GM04504 (cell line): ENCODE measurements at regions not wholly inside any gene's neighbourhood (a gene's known extent, or its start where the extent isn't known, plus 50 kb on each side); places are given as distances from the start of the nearest gene placed in this dataset.
"Not testable (repeated sequence)": the region's sequence is repeated elsewhere in the genome, so short reads cannot be mapped to it uniquely, and the experiment has no call there.

Experiments used
- DNase-seq: peaks from one replicate; pipeline ENCODE4 v3.0.0-alpha.2; 2012; ENCODE audit warnings: low read depth

DNA sequence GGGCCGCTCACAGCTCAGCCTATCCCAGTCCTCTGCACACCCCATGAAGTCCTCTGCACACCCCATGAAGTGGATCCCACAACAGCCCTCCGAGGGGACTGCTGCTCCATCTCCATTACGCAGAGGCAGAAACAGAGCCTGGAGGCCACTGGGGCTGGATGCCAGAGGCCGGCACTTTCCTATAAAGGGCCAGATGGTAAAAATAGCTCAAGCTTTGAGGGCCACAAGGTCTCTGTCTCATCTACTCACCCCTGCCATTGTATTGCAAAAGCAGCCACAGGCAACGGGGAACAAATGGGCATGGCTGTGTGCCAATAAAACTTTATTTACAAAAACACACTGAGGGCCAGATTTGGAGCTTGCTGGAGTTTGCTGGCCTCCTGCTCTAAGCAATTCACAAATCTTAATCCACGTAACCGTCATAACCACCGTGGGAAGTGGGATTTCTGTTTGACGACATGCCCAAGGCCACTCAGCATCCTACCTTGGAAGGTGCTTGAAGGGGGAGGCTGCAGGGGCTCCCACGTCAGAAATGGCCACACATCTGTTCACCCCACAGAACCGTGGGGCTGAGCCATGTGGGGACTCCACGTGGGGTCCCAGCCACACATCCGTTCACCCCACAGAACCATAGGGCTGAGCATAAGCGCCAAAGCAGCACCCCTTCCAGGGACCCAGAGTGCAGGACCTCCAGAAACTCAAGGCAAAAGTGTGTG is 92.0 kb downstream of the NCOR2 start:
- DNase-seq = no peak

DNA sequence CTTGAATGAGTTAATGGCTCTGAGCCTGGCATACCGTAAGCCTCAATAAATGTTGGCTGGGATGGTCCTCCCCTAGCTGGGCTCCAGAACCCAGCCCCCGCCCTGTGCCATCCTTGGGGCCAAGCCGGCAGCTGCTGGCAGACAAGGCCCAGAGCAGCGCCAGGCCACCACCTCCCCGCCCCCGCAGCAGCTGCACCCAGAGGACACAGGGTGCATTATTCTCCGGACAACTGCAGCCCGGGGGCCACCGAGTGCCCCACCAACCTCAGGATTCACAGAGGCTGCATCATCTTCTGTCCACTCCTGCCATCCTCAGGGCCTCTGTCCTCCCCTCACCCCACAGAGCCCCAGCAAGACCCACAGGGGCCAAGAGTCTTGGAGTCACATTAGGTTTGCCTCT is 92.7 kb downstream of the NCOR2 start:
- no peak for DNase-seq

DNA sequence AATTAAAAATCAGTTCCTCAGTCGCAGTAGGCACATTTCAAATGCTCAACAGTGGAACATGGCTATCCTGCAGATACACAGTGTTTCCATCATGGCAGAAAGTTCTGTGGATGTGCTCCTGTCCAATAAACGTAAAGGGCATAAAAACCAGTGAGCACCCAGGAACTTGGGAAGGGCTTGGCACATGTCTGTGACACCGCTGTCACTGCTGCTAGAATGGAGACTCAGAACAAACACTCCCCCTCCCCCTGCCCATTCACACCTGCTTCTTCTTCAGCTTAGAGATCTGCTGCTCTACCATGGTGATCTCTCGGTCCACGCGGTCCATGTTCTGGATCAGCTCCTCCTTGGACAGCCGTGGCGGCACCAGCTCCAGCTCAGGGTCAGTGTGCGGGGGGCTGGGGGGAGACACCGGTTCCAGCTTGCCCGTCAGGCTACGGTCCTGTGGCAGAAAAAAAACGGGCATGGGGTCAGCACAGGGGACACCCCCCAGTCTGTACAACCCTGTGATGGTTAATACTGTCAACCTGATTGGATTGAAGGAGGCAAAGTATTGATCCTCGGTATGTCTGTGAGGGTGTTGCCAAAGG is 94.6 kb downstream of the NCOR2 start:
- DNase-seq = no peak

DNA sequence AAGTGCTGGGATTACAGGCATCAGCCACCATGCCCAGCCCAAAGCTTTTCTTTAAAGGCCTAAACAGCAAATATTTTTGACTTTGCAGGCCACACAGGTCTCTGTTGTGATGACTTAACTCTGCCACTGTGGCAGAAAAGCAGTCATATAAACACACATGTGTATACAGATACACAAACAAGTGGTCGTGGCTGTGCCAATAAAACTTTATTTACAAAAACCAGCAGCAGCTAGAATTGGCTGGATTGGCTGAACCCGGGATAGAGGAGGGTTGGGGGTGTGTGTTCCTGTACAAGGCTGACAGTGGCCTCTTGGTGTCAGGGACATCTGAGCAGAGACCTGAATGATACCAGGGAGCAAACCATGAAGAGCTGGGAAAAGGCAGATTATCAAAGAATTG is 95.6 kb downstream of the NCOR2 start:
- DNase-seq = no peak

DNA sequence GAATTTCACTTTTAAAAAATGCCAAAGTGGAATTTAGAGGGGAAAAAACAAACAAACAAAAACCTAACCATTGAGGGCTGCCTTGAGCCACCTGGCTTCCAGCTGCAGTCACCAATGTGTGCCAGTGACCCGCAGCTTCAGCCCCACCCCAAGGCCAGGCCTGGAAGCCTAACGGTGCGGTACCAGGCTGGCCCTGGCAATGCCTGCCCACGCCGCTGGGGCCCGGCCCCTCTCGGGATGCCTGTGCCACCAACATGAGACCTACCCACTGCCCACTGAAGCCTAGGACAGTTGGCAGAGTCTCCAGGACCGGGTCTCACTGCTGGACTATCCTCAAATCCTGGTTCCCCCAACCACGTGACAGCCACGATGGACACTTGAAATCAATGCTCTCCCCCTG is 96.6 kb downstream of the NCOR2 start:
- no peak for DNase-seq

DNA sequence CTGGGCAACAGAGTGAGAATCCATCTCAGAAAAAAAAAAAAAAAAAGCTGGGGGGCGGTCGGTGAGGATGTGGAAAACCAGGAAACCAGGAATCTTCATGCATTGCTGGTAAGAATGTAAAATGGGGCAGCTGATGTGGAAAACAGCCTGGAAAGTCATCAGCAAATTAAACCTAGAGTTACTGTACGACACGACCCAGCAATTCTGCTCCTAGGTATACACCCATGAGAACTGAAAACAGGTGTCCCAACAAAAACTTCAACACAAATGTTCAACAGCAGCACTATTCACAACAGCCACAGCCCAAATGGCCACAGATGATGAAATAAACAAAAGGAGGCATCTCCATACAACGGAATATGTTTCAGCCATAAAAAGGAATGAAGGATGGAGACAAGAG is 97.3 kb downstream of the NCOR2 start:
- DNase-seq = no peak

DNA sequence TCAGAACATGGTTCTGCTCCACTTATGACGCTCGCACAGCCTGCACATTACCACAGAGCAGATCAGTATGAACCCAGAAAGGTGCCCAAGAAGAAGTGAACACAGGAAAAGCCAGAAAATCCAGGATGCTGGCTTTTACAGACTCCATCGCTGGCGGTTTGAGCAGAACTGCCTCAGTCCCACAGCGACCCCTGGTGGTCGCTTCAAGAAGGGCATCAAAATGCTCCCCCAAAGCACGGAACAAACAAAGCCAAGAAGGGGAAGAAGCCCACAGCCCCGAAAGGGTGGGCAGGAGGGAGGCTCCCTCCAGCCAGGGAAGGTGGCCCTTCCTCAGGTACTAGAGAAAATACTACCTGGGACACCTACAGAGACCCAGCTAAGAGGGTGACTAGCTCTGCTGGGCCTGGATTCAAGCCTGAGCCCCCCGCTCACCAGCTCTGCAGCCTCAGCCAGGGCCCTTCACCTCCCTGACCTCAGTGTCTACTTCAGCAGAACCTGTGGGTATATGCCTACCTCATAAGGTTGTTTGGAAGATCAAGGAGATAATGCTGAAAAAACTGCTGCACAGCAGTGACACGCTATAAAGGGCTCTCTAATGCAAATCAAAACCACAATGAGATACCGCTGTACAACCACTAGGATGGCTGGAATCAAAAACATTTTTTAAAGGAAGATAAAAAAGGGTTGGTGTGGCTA is 98.1 kb downstream of the NCOR2 start:
- DNase-seq = no peak

DNA sequence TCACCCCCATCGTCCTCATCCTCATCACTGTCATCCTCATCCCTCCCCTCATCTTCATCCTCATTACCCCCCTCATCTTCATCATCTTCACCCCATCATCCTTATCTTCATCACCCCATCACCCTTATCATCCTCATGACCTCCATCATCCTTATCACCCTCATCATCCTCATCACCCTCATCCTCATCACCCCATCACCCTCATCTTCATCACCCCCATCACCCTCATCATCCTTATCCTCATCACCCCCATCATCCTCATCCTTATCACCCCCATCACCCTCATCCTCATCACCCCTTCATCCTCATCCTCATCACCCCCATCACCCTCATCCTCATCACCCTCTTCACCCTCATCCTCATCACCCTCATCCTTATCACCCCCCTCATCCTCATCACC is 99.9 kb downstream of the NCOR2 start:
- not testable (repeated sequence) for DNase-seq

DNA sequence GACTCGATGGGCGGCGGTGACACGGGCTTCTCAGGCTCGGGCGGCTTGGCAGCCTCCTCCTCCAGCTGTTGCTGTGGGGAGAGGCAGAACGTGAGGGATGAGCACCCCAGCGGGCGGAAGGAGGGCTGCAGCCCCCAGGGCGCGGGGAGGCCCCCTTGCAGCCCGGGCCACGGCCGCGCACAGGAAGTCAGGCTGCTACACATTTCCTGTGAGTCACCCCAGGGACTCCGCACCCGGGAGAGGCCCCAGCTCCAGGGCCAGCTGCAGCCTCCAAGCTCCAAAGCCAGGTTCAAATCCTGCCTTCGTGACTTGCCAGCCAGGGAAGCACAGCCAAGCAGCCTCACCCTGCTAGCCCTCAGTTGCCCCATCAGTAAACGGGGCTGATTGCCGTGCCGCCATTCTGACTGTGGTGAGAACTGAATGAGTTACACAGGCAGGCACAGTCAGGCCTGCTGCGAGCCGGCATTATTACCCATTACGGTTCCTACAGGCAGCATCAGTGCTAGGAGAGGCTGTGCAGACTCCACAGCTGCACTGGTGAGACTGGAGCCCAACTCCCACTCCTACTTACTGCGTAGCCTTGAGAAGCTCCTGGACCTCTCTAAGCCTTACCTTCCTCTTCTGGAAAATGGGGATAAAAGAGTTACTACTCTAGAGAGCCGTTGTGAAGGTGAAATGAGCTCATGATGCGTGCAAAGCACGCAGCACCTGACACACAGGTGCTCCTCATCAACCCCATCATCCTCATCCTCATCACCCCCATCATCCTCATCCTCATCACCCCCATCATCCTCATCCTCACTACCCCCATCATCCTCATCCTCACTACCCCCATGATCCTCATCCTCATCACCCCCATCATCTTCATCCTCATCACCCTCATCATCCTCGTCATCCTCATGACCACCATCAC is 100.9 kb downstream of the NCOR2 start:
- no peak for DNase-seq

DNA sequence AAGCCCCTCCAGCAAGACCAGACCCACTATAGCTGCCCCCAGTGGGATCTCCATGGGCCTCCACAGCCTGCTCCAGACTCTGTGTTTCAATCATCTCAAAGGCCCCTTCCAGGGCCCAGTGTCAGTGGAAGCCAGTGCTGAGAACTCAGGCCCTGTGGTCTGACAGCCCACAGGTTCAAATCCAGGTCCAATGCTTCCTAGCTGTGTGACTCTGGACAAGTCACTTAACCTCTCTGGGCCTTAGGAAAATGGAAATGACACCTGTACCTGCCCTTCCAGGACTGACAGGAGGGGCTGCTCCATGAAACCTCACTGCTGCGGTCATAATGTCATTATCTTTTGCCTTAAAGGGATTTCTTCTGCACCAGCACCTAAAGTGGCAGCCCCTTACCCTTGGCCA is 101.9 kb downstream of the NCOR2 start:
- DNase-seq = no peak

DNA sequence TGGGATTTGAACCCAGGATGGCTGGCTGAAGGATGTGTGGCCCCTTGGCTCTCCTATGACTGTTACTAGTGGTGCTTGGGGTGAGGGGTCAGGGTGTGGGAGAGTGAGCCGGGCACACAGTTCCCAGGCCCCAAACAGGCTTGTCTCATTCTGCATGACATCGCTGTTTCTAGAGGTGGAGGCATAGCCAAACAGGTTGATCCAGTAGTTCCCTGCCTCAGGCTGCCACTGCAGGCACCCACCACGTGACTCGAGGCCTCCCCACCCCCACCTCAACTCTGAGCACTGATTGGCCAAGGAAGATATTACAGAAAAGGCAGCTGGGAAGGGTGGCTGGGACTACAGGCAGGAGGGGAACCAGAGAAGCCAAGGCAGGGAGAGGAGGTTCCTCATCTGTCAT is 102.6 kb downstream of the NCOR2 start:
- no peak for DNase-seq

DNA sequence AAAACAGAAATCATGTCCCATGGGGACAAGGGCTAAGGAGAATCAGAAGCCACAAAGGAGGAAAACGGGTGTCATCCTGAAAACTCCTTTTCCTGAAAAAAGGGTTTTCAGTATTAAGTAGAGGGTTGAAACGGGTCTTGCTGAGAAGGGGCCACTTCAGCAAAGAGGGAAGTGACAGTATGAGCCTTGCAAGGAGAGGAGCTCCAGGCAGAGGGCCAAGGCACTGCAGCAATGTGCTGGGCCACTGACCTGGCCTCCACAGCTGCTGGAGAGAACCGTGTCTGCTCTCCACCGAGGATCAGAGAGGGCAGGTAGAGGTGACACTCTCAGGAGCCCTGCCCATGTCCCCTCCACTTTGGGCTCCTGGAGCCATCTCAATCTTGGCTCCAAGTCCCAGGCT is 103.3 kb downstream of the NCOR2 start:
- no peak for DNase-seq

DNA sequence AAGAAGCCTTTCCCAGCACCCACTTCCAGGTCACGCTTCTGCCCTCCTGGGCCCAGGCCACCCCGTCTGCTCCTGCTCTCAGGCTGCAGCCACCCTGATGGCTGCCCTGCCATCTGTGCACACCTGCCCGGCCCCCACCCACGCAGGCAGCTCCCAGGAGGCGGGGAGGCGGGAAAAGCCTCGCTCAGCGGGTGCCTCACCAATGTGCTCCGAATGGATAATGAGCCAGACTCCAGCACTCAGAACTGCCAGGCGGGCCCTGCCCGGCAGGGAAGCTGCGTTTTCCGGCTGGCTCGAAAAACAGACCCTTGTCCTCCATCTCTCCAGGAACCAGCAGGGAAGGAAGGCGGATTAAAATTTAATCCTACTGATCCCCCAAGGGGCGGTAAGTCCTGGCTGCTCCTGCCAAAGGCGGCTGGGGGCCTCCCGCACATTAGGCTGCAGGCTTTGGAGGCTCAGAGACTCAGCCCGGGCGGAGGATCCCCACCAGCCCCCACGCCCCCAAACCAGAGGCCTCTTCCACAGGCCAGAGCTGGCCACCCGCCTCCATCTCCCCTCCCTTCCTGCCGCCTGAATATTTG is 104.0 kb downstream of the NCOR2 start:
- DNase-seq = no peak

DNA sequence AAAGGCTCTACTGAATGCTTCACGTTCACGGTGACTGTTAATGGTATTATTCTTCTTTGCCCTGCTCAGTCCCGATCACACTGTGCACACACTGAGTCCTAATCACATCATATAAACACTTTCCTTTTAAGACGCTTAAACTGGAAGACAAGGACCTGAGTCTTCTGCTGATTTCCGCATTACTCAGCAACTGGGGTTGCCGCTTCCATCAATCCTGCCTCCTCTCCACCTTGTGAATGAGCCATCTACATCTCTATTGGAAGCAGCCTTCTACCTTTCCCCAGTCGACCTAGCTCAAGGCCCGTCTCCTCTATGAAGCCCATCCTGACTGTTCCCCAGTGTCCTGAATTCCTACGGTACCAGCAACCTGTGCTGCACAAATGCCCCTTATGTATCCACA is 104.7 kb downstream of the NCOR2 start:
- DNase-seq = no peak

DNA sequence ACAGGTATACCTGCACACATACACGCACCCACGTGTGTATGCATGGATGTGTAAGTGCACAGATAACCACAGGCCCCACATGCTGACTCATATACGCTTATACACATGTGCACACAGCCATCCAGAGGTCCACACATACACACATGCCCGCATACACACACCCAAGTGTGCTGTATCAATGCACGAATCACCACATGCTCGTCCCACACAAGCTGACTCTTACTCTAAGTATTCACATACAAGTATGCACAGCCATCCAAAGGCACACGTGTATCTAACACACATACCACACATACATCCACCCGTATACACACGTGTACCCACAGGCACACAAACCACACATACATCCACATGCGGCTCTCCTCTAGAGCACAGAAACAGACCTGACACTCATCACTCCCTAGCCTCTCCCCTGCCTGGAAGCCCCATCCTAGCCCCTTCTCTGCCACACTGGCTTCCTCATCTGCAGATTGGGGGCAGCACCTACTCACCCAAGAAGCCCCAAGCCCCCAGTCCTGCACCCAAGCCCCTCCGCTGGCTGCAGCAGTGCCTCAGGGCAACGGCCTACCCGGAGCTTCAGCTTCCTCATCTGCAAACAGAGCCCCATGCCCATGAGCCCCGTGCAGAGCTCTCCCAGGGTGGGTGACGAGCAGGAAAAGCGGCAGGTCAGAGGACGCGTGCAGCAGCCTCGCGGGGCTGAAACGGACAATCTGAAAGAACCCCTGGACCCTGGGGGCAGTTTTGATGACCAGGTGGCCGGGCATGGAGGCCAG is 105.4 kb downstream of the NCOR2 start:
- no peak for DNase-seq

DNA sequence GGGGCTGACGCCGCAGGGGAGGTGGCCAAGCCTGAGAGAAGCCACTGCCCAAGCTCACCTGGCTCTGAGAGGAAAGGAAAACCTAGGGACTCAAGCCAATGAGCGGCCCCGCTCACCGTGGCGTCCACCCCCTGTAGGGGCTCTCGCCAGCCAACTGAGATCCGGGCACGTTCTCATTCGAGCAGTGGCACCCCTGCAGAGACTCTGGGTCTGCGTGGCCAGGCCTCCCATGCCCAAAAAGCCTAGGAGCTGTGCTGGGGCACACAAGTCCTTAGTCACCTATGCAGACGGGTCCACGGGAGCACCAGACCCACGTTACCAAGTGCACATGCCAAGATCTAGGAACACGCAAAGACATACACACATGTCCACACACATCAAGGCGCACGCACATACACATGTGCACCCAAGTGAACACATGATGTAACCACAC is 106.2 kb downstream of the NCOR2 start:
- no peak for DNase-seq

DNA sequence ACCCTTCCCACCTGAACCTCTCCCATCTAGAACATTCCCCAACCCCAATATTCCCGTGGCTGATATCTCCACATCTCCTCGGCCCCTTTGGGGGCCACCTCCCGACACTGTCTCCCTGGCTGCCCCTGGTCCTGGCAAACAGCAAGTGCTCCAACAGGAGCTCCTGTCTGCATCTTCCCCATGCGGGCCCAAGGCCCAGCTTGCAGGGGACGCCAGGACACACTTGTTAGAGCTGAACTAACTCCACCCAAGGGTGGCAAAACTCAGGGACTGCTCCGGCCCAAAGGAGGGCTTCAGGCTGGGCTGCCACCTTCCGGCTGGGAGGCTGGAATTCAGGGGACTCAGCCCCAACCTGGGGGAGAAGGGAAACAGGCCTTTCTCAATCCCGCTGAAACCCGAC is 106.6 kb downstream of the NCOR2 start:
- DNase-seq = no peak

DNA sequence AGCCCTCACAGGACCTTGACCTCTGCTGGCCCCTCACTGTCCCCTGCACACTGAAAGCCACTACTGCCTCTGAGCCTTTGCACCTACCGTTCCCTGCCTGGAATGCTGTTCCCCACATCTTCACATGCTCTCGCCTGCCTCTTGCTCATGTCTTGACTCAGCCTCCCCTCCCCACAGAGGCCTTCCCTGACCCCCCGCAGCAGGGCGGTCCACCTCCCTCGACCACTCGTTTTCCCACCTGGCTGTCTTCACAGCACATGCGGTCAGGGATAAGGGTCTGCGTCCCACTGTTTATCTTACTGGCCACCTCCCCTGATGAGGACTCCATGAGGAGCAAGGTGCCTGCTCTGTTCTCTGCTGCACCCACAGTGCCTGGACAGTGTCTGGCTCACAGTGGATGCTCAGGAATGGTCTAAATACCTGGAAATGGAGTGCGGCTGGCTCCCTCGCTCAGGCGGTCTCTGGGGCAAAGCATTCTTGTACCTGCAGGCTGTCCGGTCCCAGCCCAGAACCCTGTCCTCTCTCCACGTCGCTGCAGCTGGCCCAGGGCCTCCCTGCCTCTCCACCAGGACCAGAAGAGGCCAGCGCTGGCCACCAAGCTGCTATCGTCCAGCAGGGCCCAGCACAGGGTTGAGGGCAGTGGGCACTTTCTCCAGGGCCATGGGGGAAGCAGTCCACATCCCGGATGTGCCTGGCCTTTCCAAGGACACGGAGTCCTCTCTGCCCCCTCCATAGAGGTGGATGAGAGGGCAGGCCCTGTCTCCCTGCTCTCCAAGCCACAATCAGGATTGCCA is 107.4 kb downstream of the NCOR2 start:
- no peak for DNase-seq

DNA sequence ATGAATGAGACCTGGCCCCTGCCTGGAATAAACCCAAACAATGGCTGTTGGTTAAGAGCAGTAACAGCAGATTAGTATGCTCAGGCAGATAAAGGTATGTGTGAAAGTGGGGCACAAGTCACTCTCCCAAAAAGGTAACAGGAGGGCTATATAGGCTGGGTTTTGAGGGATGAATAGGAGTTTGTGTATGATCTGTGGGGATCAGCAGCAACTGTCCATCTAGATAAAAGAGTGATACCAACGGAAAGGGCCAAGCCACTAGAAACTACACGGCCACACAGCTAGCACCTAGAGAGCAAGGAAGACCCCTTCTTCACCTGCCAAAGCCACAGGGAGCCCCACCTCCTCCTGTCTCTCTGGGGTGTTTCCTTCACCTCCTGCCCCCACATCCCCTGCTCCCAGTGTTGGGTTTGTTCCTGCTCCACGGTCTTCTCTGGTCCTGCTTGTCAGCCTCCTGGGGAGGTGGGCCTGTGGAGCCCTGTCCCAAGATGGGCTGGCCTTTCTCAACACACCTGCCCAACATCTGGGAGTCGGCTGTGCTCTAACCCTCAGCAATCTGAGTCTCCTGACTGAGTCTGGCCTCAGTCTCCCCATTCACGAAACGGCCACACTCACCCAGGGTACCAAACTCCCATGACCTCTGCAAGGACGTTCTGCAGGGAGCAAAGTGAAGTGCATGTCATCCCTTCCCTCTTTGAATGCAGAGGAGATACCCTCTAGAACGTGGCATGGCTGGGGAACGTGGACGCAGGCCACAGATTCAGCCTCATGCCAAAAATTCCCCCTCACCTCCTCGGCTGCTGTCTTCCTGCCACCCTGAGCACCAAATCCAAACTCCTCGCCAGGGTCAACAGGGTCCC is 108.2 kb downstream of the NCOR2 start:
- DNase-seq = no peak
